Neural cell (in vitro differentiated cells): ENCODE measurements at regions not wholly inside any gene's neighbourhood (a gene's known extent, or its start where the extent isn't known, plus 50 kb on each side); places are given as distances from the start of the nearest gene placed in this dataset.

Experiments
- H2AFZ ChIP-seq: fragments of 200-600, 300-800 bp; sonication (generic), shearing (Covaris generic); 2 replicates; pipeline ENCODE4 v1.6.0; 2014; ENCODE audit warnings: low read depth, mild to moderate bottlenecking, antibody characterized with exemption, low read length, moderate library complexity
- H3F3A ChIP-seq: fragments of 200-600 bp; shearing (Covaris generic); 2 replicates; pipeline ENCODE4 v1.6.1; 2016; ENCODE audit warnings: mild to moderate bottlenecking, moderate library complexity, mixed read lengths, antibody characterized with exemption, low read length; ENCODE audit not compliant: insufficient read depth, poor library complexity, severe bottlenecking
- H3K27ac ChIP-seq: fragments of 200-600, 300-800 bp; sonication (generic), shearing (Covaris generic); 2 replicates; pipeline ENCODE4 v1.5.1; 2014; ENCODE audit warnings: mild to moderate bottlenecking, low read length, moderate library complexity
- H3K27me3 ChIP-seq: fragments of 300-800, 200-600 bp; sonication (generic), shearing (Covaris generic); 2 replicates; pipeline ENCODE4 v1.6.0; 2014; ENCODE audit warnings: mild to moderate bottlenecking, low read depth, low read length, moderate library complexity; ENCODE audit not compliant: insufficient read depth
- H3K36me3 ChIP-seq: fragments of 300-800, 200-600 bp; sonication (generic), shearing (Covaris generic); 2 replicates; pipeline ENCODE4 v1.5.1; 2014; ENCODE audit warnings: mild to moderate bottlenecking, antibody characterized with exemption, low read length, moderate library complexity; ENCODE audit not compliant: insufficient read depth
- H3K4me2 ChIP-seq: fragments of 300-800, 200-600 bp; sonication (generic), shearing (Covaris generic); 2 replicates; pipeline ENCODE4 v1.6.0; 2014; ENCODE audit warnings: mild to moderate bottlenecking, low read length
- H3K4me3 ChIP-seq: fragments of 300-800, 200-600 bp; sonication (generic), shearing (Covaris generic); 2 replicates; pipeline ENCODE4 v1.5.1; 2014; ENCODE audit warnings: mild to moderate bottlenecking, low read length, moderate library complexity
- H3K79me2 ChIP-seq: fragments of 200-600 bp; shearing (Covaris generic); replicated peaks from 2 replicates; pipeline ENCODE4 v1.6.0; 2014; ENCODE audit warnings: mild to moderate bottlenecking, low read length, moderate library complexity; ENCODE audit not compliant: insufficient read depth
- H3K9ac ChIP-seq: fragments of 300-800, 200-600 bp; sonication (generic), shearing (Covaris generic); 2 replicates; pipeline ENCODE4 v1.6.1; 2016; ENCODE audit warnings: mild to moderate bottlenecking, low read length, mixed read lengths
- H3K9me2 ChIP-seq: fragments of 200-600 bp; shearing (Covaris generic); 2 replicates; pipeline ENCODE4 v1.6.1; 2016; ENCODE audit warnings: mild to moderate bottlenecking, low read length, mixed read lengths; ENCODE audit not compliant: insufficient read depth
- H3K9me3 ChIP-seq: fragments of 200-600, 300-800 bp; sonication (generic), shearing (Covaris generic); 2 replicates; pipeline ENCODE4 v1.6.1; 2016; ENCODE audit warnings: mild to moderate bottlenecking, mixed run types, low read length, moderate library complexity, mixed read lengths
- H4K20me1 ChIP-seq: fragments of 200-600 bp; shearing (Covaris generic); 2 replicates; pipeline ENCODE4 v1.6.1; 2016; ENCODE audit warnings: mild to moderate bottlenecking, mixed run types; ENCODE audit not compliant: insufficient read depth
- CTCF ChIP-seq: fragments of 450-650 bp; IDR thresholded peaks from 2 replicates; pipeline ENCODE4 v1.5.1; 2014; ENCODE audit warnings: antibody characterized with exemption, mild to moderate bottlenecking, moderate library complexity; ENCODE audit not compliant: poor library complexity, severe bottlenecking
- EP300 ChIP-seq: fragments of 450-650 bp; conservative IDR thresholded peaks from 2 replicates; pipeline ENCODE4 v1.6.1; 2014; ENCODE audit warnings: antibody characterized with exemption, mild to moderate bottlenecking, moderate library complexity; ENCODE audit not compliant: poor library complexity, severe bottlenecking
- EZH2 ChIP-seq: fragments of 200-600, 300-800 bp; shearing (Covaris generic), sonication (generic); IDR thresholded peaks from 2 replicates; pipeline ENCODE4 v1.6.1; 2014; ENCODE audit warnings: antibody characterized with exemption, low read length, borderline replicate concordance, mild to moderate bottlenecking; ENCODE audit not compliant: insufficient read depth, poor library complexity, severe bottlenecking
- MXI1 ChIP-seq: fragments of 450-650 bp; conservative IDR thresholded peaks from 2 replicates; pipeline ENCODE4 v1.6.1; 2014; ENCODE audit warnings: antibody characterized with exemption, mild to moderate bottlenecking; ENCODE audit not compliant: poor library complexity, severe bottlenecking
- POLR2AphosphoS5 ChIP-seq: IDR thresholded peaks from 2 replicates; pipeline ENCODE4 v1.6.1; 2012
- RAD21 ChIP-seq: fragments of 450-650 bp; conservative IDR thresholded peaks from 2 replicates; pipeline ENCODE4 v1.6.1; 2014; ENCODE audit warnings: antibody characterized with exemption, mild to moderate bottlenecking, moderate library complexity
- REST ChIP-seq: IDR thresholded peaks from 2 replicates; pipeline ENCODE4 v1.6.1; 2012; ENCODE audit warnings: borderline replicate concordance
- SMC3 ChIP-seq: fragments of 450-650 bp; conservative IDR thresholded peaks from 2 replicates; pipeline ENCODE4 v1.6.1; 2014; ENCODE audit warnings: antibody characterized with exemption, mild to moderate bottlenecking, moderate library complexity; ENCODE audit not compliant: poor library complexity
- TAF1 ChIP-seq: IDR thresholded peaks from 2 replicates; pipeline ENCODE4 v1.6.1; 2012; ENCODE audit warnings: low read depth

DNA sequence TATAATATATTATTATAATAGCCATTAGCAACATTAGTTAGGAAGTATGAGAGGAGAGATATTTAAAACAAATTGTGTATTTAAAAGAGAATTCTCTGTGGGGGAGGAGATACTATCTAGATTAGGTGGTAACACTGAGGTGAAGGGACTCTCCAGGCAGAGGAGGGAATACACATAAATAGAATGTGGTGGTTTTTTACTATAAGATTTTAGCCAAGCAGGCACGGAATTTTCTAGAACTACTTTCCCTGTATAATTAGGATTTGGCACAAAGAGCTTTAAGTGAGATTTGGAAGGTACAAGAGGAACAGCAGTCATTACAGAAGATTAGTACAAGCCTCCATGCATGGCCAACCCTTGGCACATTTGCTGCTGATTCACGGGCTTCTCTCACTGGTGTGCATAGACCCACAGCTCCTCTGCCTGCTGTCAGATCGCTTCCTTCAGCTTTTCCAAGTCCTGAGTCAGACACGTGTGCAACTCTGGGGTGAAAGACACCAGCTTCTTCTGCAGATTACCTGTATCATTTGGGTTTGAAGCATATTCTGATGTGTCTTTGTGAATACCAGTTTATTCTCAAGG, 685.5 kb downstream of the KCTD8 start:
- TF ChIP-seq TAF1 (no peak), SMC3 (no peak), MXI1 (no peak), POLR2AphosphoS5 (no peak), EZH2 (no peak), CTCF (no peak), EP300 (no peak)
- no peaks in the 10 kb centered on the region for H3K79me2 ChIP-seq
- no peaks in the 10 kb centered on the region for H3K36me3 ChIP-seq
- H3K9ac ChIP-seq, result no peak overlapping the region
- no peak overlapping the region for H3K4me2 ChIP-seq
- H3K27ac ChIP-seq, result no peak overlapping the region
- no peak overlapping the region for H3K4me3 ChIP-seq
- no peaks in the 10 kb centered on the region for H3K9me3 ChIP-seq
- no peak overlapping the region for H2AFZ ChIP-seq
- H4K20me1 ChIP-seq, result no peaks in the 10 kb centered on the region
- H3K27me3 ChIP-seq, result no peaks in the 10 kb centered on the region
- no peaks in the 10 kb centered on the region for H3F3A ChIP-seq
- H3K9me2 ChIP-seq, result no peaks in the 10 kb centered on the region

- Histone ChIP-seq H3K9me3 (no peaks in the 10 kb centered on the region), H3K9ac (no peak overlapping the region), H3K36me3 (no peaks in the 10 kb centered on the region), H3K27me3 (no peaks in the 10 kb centered on the region), H3K79me2 (no peaks in the 10 kb centered on the region), H3K4me3 (no peak overlapping the region), H3F3A (no peaks in the 10 kb centered on the region), H4K20me1 (no peaks in the 10 kb centered on the region), H3K9me2 (no peaks in the 10 kb centered on the region), H3K4me2 (no peak overlapping the region), H3K27ac (no peak overlapping the region), H2AFZ (no peak overlapping the region)
- TF ChIP-seq TAF1 (no peak), REST (no peak), EP300 (no peak), SMC3 (no peak), POLR2AphosphoS5 (no peak), MXI1 (no peak), RAD21 (no peak), CTCF (no peak)
Measured at GRCh38 chr4:43765514-43765913, 683.1 kb downstream of the KCTD8 start.
